HEK293 (cell line): ENCODE measurements at regions not wholly inside any gene's neighbourhood (a gene's known extent, or its start where the extent isn't known, plus 50 kb on each side); places are given as distances from the start of the nearest gene placed in this dataset.
A peak's percentile ranks its signal among the peaks of the same experiment; 100 is the strongest.

Source experiments
- CTCF ChIA-PET: fragments of 350-600 bp; formaldehyde crosslinking; extraction: SDS; loops from one replicate; lab custom pipeline; 2021; ENCODE audit warnings: antibody characterized with exemption; lab: Yijun Ruan, JAX
- POLR2A ChIA-PET: fragments of 300-600 bp; formaldehyde crosslinking; extraction: SDS; loops from one replicate; lab custom pipeline; 2020; ENCODE audit warnings: antibody characterized with exemption, inconsistent platforms; lab: Yijun Ruan, JAX
- H3K27ac ChIP-seq: fragments of 200-500 bp; sonication (Bioruptor generic); 2 replicates; pipeline ENCODE4 v1.5.1; 2014; ENCODE audit warnings: low read depth, low read length, control low read depth, inconsistent platforms; ENCODE audit errors: extremely low read depth
- H3K36me3 ChIP-seq, 2 experiments: fragments of 200-500 bp in 1 of 2; sonication (Bioruptor generic) in 1 of 2; 1 replicate in 1 of 2; 2 replicates in 1 of 2; pipeline ENCODE4 v1.5.1; 2014 to 2017; ENCODE audit warnings: inconsistent platforms in 2 of 2, low read length in 2 of 2; ENCODE audit not compliant: control insufficient read depth in 2 of 2, insufficient read depth in 1 of 2
- H3K4me1 ChIP-seq: fragments of 200-500 bp; sonication (Bioruptor generic); 2 replicates; pipeline ENCODE4 v1.5.1; 2014; ENCODE audit warnings: mild to moderate bottlenecking, low read length, inconsistent platforms; ENCODE audit not compliant: control insufficient read depth, insufficient read depth
- H3K4me3 ChIP-seq: 2 replicates; pipeline ENCODE4 v1.5.1; 2011; ENCODE audit warnings: low read depth, mild to moderate bottlenecking, control low read depth, low read length, moderate library complexity
- H3K9me3 ChIP-seq: fragments of 200-500 bp; sonication (Bioruptor generic); 2 replicates; pipeline ENCODE4 v1.5.1; 2014; ENCODE audit warnings: low read depth, low read length, inconsistent platforms; ENCODE audit not compliant: control insufficient read depth, insufficient read depth
- ATF2 ChIP-seq: fragments of 450-650 bp; formaldehyde crosslinking; IDR thresholded peaks from 2 replicates; pipeline ENCODE4 v1.5.1; 2016; ENCODE audit warnings: missing biosample characterization, missing genetic modification characterization, low read depth
- GLI4 ChIP-seq: fragments of 450-650 bp; formaldehyde crosslinking; IDR thresholded peaks from 2 replicates; pipeline ENCODE4 v1.5.1; 2016; ENCODE audit warnings: missing biosample characterization, missing genetic modification characterization
- GLIS1 ChIP-seq: fragments of 450-650 bp; formaldehyde crosslinking; IDR thresholded peaks from 2 replicates; pipeline ENCODE4 v1.5.1; 2016; ENCODE audit warnings: missing biosample characterization, missing genetic modification characterization
- KLF9 ChIP-seq: fragments of 450-650 bp; formaldehyde crosslinking; IDR thresholded peaks from 2 replicates; pipeline ENCODE4 v1.5.1; 2016; ENCODE audit warnings: missing biosample characterization, missing genetic modification characterization, low read depth
- MEIS1 ChIP-seq: sonication (generic); formaldehyde crosslinking; IDR thresholded peaks from 2 replicates; pipeline ENCODE4 v1.8.1; 2022; ENCODE audit warnings: missing genetic modification reagents, mild to moderate bottlenecking, borderline replicate concordance
- PRDM4 ChIP-seq: fragments of 450-650 bp; formaldehyde crosslinking; IDR thresholded peaks from 2 replicates; pipeline ENCODE4 v1.5.1; 2017; ENCODE audit warnings: missing biosample characterization, missing genetic modification characterization
- WT1 ChIP-seq: fragments of 450-650 bp; formaldehyde crosslinking; IDR thresholded peaks from 2 replicates; pipeline ENCODE4 v1.5.1; 2016; ENCODE audit warnings: missing biosample characterization, missing genetic modification characterization
- ZBTB48 ChIP-seq: fragments of 450-650 bp; formaldehyde crosslinking; IDR thresholded peaks from 2 replicates; pipeline ENCODE4 v1.5.1; 2016; ENCODE audit warnings: missing biosample characterization, missing genetic modification characterization
- ZIC2 ChIP-seq: fragments of 450-650 bp; formaldehyde crosslinking; IDR thresholded peaks from 2 replicates; pipeline ENCODE4 v1.5.1; 2016; ENCODE audit warnings: missing biosample characterization, missing genetic modification characterization
- ZNF133 ChIP-seq: fragments of 450-650 bp; formaldehyde crosslinking; IDR thresholded peaks from 2 replicates; pipeline ENCODE4 v1.5.1; 2016; ENCODE audit warnings: missing biosample characterization, missing genetic modification characterization
- ZNF146 ChIP-seq: fragments of 450-650 bp; formaldehyde crosslinking; IDR thresholded peaks from 2 replicates; pipeline ENCODE4 v1.5.1; 2016; ENCODE audit warnings: missing biosample characterization, missing genetic modification characterization
- ZNF184 ChIP-seq: fragments of 450-650 bp; IDR thresholded peaks from 2 replicates; pipeline ENCODE4 v1.5.1; 2018; ENCODE audit warnings: missing biosample characterization, mild to moderate bottlenecking, missing genetic modification characterization
- ZNF239 ChIP-seq: fragments of 450-650 bp; formaldehyde crosslinking; IDR thresholded peaks from 2 replicates; pipeline ENCODE4 v1.5.1; 2016; ENCODE audit warnings: missing biosample characterization, missing genetic modification characterization
- ZNF335 ChIP-seq: fragments of 450-650 bp; formaldehyde crosslinking; conservative IDR thresholded peaks from 2 replicates; pipeline ENCODE4 v1.5.1; 2016; ENCODE audit warnings: missing biosample characterization, missing genetic modification characterization
- ZNF350 ChIP-seq: fragments of 450-650 bp; formaldehyde crosslinking; IDR thresholded peaks from 2 replicates; pipeline ENCODE4 v1.5.0; 2017; ENCODE audit warnings: missing biosample characterization, mild to moderate bottlenecking, missing genetic modification characterization
- ZNF404 ChIP-seq: fragments of 450-650 bp; formaldehyde crosslinking; IDR thresholded peaks from 2 replicates; pipeline ENCODE4 v1.5.1; 2017; ENCODE audit warnings: missing biosample characterization, missing genetic modification characterization
- ZNF426 ChIP-seq: fragments of 450-650 bp; formaldehyde crosslinking; IDR thresholded peaks from 2 replicates; pipeline ENCODE4 v1.5.1; 2017; ENCODE audit warnings: missing biosample characterization, missing genetic modification characterization, mild to moderate bottlenecking, inconsistent platforms, moderate library complexity
- ZNF473 ChIP-seq: fragments of 450-650 bp; formaldehyde crosslinking; IDR thresholded peaks from 2 replicates; pipeline ENCODE4 v1.5.1; 2017; ENCODE audit warnings: missing biosample characterization, missing genetic modification characterization
- ZNF558 ChIP-seq: fragments of 450-650 bp; formaldehyde crosslinking; IDR thresholded peaks from 2 replicates; pipeline ENCODE4 v1.5.1; 2016; ENCODE audit warnings: missing biosample characterization, missing genetic modification characterization
- ZNF561 ChIP-seq: fragments of 450-650 bp; IDR thresholded peaks from 2 replicates; pipeline ENCODE4 v1.5.1; 2018; ENCODE audit warnings: missing biosample characterization, missing genetic modification characterization, borderline replicate concordance
- ZNF585B ChIP-seq: fragments of 450-650 bp; formaldehyde crosslinking; IDR thresholded peaks from 2 replicates; pipeline ENCODE4 v1.5.1; 2016; ENCODE audit warnings: missing biosample characterization, missing genetic modification characterization
- ZNF645 ChIP-seq: fragments of 450-650 bp; formaldehyde crosslinking; IDR thresholded peaks from 2 replicates; pipeline ENCODE4; 2016; ENCODE audit warnings: missing biosample characterization, missing genetic modification characterization
- ZSCAN18 ChIP-seq: fragments of 450-650 bp; formaldehyde crosslinking; IDR thresholded peaks from 2 replicates; pipeline ENCODE4 v1.5.1; 2016; ENCODE audit warnings: missing biosample characterization, missing genetic modification characterization

- H3K4me1 ChIP-seq, result no peaks in the 10 kb centered on the region
- ChIA-PET POLR2A (no interaction called here), CTCF (no interaction called here)
- no peaks in the 10 kb centered on the region for H3K36me3 ChIP-seq
- H3K27ac ChIP-seq, result no peak overlapping the region
- no peak for TF ChIP-seq ZNF558 (tag by site-specific recombination)
- TF ChIP-seq ZBTB48 (tag by site-specific recombination), result no peak
- TF ChIP-seq ZNF146 (tag by site-specific recombination), result no peak
- no peak overlapping the region for H3K4me3 ChIP-seq
- H3K9me3 ChIP-seq, result no peaks in the 10 kb centered on the region
Measured at GRCh38 chr10:121108051-121108450, 256.9 kb downstream of the WDR11 start.

GRCh38 chr10:121110369-121110768 lies 259.2 kb downstream of the WDR11 start:
- H3K4me3 ChIP-seq, result no peak overlapping the region
- H3K4me1 ChIP-seq, result no peaks in the 10 kb centered on the region
- ChIA-PET CTCF (no interaction called here), POLR2A (no interaction called here)
- H3K36me3 ChIP-seq, result no peaks in the 10 kb centered on the region
- H3K27ac ChIP-seq, result no peak overlapping the region
- no peaks in the 10 kb centered on the region for H3K9me3 ChIP-seq
- TF ChIP-seq ZNF335, result no peak
- TF ChIP-seq ZNF426, result no peak
- no peak for TF ChIP-seq ZNF239 (tag by site-specific recombination)
- TF ChIP-seq ZSCAN18, result no peak
- TF ChIP-seq MEIS1 (CRISPR knock-in tag), result no peak
- no peak for TF ChIP-seq ZNF561 (tag by site-specific recombination)
- TF ChIP-seq ZNF133, result peak; percentile 93
- TF ChIP-seq GLI4 (tag by site-specific recombination), result no peak

- CTCF ChIA-PET, result interaction anchor here (0.7 to 1.5 kb wide), 3 partner anchors 90 to 162 kb away, joined by 3 to 5 read pairs (median 3); no protein-coding TSS in a partner anchor
Measured at GRCh38 chr10:121112136-121112535, 261.0 kb downstream of the WDR11 start.

GRCh38 chr10:121112579-121113384 lies 261.6 kb downstream of the WDR11 start:
- no peak overlapping the region for H3K27ac ChIP-seq
- POLR2A ChIA-PET, result no interaction called here
- no peaks in the 10 kb centered on the region for H3K36me3 ChIP-seq
- H3K4me1 ChIP-seq, result no peaks in the 10 kb centered on the region
- no peak overlapping the region for H3K4me3 ChIP-seq
- H3K9me3 ChIP-seq, result no peaks in the 10 kb centered on the region
- CTCF ChIA-PET, result interaction anchor here (0.6 to 1.5 kb wide), 5 partner anchors 91 to 1148 kb away, joined by 3 to 5 read pairs (median 3); no protein-coding TSS in a partner anchor
- TF ChIP-seq GLIS1 (peak; percentile 82), ZNF645 (tag by site-specific recombination) (no peak), ZNF473 (tag by site-specific recombination) (no peak), ZNF585B (0 out of 2 replicates have a peak, but pooled peaks have one; percentile 24), ZIC2 (peak; percentile 65), ZNF184 (tag by site-specific recombination) (no peak), KLF9 (tag by site-specific recombination) (peak; percentile 57; the same call in 1 of the 2 replicates), ZNF350 (tag by site-specific recombination) (no peak), ATF2 (tag by site-specific recombination) (no peak), ZBTB48 (tag by site-specific recombination) (no peak), PRDM4 (tag by site-specific recombination) (no peak), WT1 (peak; percentile 43)

More at GRCh38 chr10:121112136-121112535, 261.0 kb downstream of the WDR11 start:
- no peak for TF ChIP-seq ZNF404 (tag by site-specific recombination)
- TF ChIP-seq, all 188 proteins: peak for 0
- Histone ChIP-seq H3K27ac (no peak overlapping the region), H3K4me3 (no peak overlapping the region), H3K9me3 (no peaks in the 10 kb centered on the region), H3K4me1 (no peaks in the 10 kb centered on the region), H3K36me3 (no peaks in the 10 kb centered on the region)
- POLR2A ChIA-PET, result no interaction called here
